ENCODE measurements at regions not wholly inside any gene's neighbourhood (a gene's known extent, or its start where the extent isn't known, plus 50 kb on each side); places are given as distances from the start of the nearest gene placed in this dataset.

DNA sequence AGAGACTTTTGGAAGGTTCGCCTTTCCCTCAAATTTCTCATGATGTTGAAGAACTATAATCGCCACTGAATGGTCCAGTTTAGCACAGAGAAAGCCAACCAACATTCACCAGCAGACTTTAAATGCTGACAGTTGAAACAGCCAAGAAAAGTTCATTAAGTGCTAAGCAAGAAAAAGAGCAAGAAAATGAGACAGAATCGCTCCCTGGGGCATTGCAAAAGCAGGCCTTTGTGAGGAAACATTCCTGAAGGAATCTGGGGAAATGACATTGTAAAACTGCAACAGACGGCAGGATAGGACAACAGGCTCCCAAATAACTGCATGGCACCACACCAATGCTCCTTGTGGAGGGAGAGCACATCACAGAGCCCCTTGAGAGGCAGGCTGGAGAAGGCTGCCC lies 269.3 kb upstream of the ID2 start:
- no peak for DNase-seq (ENCODE audit: extremely low spot score)
- H3K4me1 ChIP-seq, result peaks cover 8 to 36% (median 15%) of the 10 kb centered on the region in 4 donors
- TF ChIP-seq POLR2AphosphoS5 (IDR thresholded peaks at IDR 0.05) (peak in 1 of 2 donors; percentile 45), EP300 (IDR thresholded peaks at IDR 0.05) (no peak), POLR2A (IDR thresholded peaks at IDR 0.05; ENCODE audit: low read depth) (no peak), CTCF (IDR thresholded peaks at IDR 0.05) (no peak)
- intact Hi-C loops (cut with DNase I), result no loop called here
- WGBS, result 67% methylated on average over 4 of the region's 4 CpGs
- H3K9me3 ChIP-seq, result no peaks in the 10 kb centered on the region
- no peak overlapping the region for H3K27ac ChIP-seq (replicated peaks in 1 of 4)
- no peaks in the 10 kb centered on the region for H3K36me3 ChIP-seq
- H3K27me3 ChIP-seq, result no peaks in the 10 kb centered on the region
- no peak overlapping the region for H3K4me3 ChIP-seq

DNA sequence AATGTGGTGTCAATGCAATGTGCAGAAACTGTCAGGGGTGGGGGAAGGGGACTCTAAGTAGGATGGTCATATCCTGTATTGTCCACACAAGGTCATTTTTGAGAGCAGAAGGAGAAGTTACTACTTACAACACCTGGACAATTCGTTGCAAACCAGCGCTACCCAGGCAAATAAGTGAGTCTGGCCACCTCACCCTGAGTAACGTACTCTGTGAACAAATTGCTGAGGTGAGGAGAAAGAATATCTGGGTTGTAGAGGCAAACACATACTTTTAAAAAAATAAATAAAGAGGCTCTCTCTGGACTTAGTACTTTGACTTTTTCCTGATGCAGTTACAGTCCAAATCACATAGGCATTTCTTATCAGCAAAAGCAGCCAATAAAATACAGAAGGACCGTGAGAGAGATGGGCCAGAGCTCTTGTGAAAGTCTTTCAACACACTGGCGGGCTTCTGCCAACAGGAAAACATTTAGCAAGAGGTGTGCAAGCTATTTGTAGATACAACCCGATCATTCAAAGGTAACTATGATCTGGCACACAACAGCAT lies 268.2 kb upstream of the ID2 start:
- Histone ChIP-seq H3K9me3 (no peaks in the 10 kb centered on the region), H3K27me3 (no peaks in the 10 kb centered on the region), H3K27ac (replicated peaks in 1 of 4) (no peak overlapping the region), H3K4me3 (no peak overlapping the region), H3K36me3 (no peaks in the 10 kb centered on the region), H3K4me1 (peaks cover 8 to 37% (median 15%) of the 10 kb centered on the region in 4 donors)
- TF ChIP-seq CTCF (IDR thresholded peaks at IDR 0.05) (no peak), POLR2AphosphoS5 (IDR thresholded peaks at IDR 0.05) (no peak), EP300 (IDR thresholded peaks at IDR 0.05) (no peak), POLR2A (IDR thresholded peaks at IDR 0.05; ENCODE audit: low read depth) (no peak)
- no peak for DNase-seq (ENCODE audit: extremely low spot score)
- 84% methylated on average over 6 of the region's 6 CpGs for WGBS
- intact Hi-C loops (cut with DNase I), result no loop called here

DNA sequence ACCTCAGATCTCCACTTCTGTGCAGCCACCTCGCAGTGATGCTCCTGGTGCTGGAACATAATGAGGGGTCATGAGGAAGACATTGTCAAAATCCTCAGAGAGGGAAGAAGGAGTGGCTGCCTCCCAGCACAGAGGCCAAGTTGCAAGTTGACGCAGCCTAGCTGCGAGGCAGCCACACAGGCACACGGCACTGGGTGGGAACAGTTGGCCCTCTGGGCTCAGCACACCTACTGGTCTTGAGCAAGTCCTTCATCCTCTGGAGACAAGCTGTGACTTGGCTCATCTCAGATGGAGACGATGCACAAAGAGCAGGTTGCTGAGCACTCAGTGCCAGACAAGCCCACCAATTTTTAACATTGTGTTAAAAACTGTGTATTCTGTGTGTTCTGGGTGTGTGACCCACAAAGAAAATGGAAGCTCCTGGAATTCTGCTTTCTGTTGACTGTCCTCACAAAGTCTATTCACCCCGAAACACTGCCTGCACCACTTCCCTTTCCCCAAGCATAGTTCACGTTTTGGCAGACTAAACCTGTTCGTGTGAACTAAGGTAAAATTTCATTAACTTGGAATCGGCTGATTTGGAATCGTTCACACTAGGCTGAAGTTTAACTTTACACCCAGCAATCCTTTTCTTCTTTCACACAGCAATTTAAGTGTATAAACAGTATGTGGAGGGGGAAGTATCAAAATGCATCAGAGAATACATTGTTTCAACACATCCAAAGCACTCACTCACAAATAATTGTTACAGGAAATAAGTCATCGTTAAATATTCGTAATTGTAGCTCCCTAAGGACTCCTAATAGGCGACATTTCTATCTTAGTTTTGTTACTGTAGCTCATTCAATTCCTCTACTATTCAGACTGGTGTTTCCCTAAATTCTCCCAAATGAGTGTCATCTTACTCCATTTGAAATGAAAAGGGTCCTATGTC lies 266.6 kb upstream of the ID2 start:
- 81% methylated on average over 10 of the region's 13 CpGs for WGBS
- intact Hi-C loops (cut with DNase I), result no loop called here
- H3K27me3 ChIP-seq, result no peaks in the 10 kb centered on the region

DNA sequence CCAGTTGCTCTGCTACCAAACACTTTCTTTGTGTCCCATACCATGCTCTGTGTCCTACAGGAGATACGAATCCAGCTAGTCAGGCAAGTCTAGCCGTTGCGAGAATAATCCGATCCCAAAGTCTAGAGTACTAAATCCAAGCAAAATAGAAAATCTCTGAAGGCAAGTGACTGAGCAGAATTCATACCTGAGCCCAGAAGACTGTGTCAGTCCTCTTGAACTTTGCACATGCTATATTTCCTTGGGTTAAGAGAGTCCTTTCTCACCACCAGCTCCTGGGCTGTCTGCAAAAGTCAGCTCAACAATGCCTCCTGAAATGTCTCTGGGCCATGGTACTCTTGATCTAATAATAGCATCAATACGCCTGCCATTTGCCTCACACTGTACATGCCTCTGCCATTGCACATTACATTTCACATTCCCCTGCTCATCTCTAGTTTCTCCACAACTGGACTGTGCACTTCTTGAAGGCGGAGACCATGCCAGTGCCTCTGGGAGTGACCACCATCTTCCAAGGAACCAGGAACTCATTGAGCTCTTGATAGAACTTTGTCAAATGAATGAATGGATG lies 265.8 kb upstream of the ID2 start:
- TF ChIP-seq EP300 (IDR thresholded peaks at IDR 0.05) (no peak), POLR2AphosphoS5 (IDR thresholded peaks at IDR 0.05) (no peak), POLR2A (IDR thresholded peaks at IDR 0.05; ENCODE audit: low read depth) (no peak), CTCF (IDR thresholded peaks at IDR 0.05) (no peak)
- Histone ChIP-seq H3K4me3 (no peak overlapping the region), H3K27ac (replicated peaks in 1 of 4) (no peak overlapping the region), H3K27me3 (no peaks in the 10 kb centered on the region), H3K36me3 (no peaks in the 10 kb centered on the region), H3K4me1 (peaks cover 8 to 25% (median 11%) of the 10 kb centered on the region in 4 donors), H3K9me3 (no peaks in the 10 kb centered on the region)
- WGBS, result 94% methylated on average over 6 of the region's 6 CpGs
- no peak for DNase-seq (ENCODE audit: extremely low spot score)
- intact Hi-C loops (cut with DNase I), result no loop called here

More for the DNA sequence above, 266.6 kb upstream of the ID2 start:
- no peak for DNase-seq (ENCODE audit: extremely low spot score)
- Histone ChIP-seq H3K4me1 (peaks cover 8 to 25% (median 11%) of the 10 kb centered on the region in 4 donors), H3K4me3 (no peak overlapping the region), H3K27ac (replicated peaks in 1 of 4) (no peak overlapping the region), H3K9me3 (no peaks in the 10 kb centered on the region), H3K36me3 (no peaks in the 10 kb centered on the region)
- TF ChIP-seq CTCF (IDR thresholded peaks at IDR 0.05) (no peak), POLR2A (IDR thresholded peaks at IDR 0.05; ENCODE audit: low read depth) (no peak), POLR2AphosphoS5 (IDR thresholded peaks at IDR 0.05) (no peak), EP300 (IDR thresholded peaks at IDR 0.05) (no peak)

Measured in esophagus muscularis mucosa (tissue), 4 donors.